SKM-1 (cell line): ENCODE measurements at regions not wholly inside any gene's neighbourhood (a gene's known extent, or its start where the extent isn't known, plus 50 kb on each side); places are given as distances from the start of the nearest gene placed in this dataset.
A peak's percentile ranks its signal among the peaks of the same experiment; 100 is the strongest.

Source experiments
- DNase-seq: peaks from one replicate; lab custom pipeline; 2025; ENCODE audit not compliant: unreplicated experiment; lab: John Stamatoyannopoulos, UW

DNA sequence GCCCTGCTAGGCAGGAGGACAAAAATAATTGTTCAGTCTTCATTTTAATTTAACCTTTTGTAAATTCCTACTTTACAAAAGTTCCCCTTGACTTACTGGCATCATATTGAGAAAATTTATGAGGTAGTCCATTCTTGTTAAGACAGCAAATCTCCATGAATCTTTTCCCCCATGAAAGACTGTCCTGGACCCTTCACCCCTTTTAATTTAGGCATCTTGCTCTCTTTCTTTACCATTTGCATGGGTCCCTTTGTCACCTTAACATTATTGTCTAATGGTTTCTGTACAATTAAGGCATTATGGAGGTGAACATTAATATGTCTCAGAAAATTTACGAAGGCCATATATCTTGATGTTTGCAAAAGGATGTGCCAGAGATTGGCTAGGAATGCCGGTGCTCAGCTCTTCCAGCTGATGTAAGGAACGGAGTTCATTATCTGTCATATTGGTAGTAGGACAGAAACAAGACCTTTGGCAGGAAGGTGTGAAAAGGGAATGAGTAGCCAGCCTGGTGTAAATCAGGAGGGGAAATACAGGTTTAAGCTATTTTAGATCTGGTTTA is 382.8 kb upstream of the TSHZ2 start:
- no peak for DNase-seq

DNA sequence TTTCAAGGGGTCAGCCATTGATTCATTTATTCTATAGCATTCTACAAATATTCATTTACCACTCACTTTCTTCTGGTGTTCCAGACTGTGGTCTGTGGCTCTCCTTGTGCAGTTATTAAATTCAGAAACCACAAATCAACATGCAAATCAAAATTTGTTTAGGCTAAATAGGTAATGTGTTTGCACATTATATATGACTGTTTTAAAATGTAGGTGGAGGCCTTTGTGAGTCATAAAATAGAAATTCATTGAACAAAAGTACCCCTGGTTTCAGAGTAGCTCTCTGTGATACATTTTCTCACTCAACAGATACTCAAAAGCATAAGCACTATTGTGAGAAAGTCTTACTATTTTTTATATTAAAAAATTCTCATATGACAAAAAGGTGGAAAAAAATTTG is 385.5 kb upstream of the TSHZ2 start:
- no peak for DNase-seq

DNA sequence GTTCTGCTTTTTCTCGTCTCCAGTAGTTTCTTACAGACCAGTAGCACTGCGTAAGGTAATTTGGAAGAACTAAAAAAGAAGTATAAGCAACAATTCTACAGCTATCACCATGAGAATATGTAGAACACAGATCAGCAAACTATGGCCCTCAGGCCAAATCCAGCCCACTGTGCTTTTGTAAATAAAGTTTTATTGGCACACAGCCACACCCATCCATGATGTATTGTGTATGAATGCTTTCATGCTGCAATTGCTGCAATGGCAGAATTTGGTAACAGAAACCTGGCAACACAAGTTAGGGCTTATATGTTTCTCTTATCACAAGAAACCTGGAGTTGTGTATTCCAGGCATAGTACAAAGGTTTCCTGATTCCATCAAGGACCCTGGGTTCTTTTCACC is 386.8 kb upstream of the TSHZ2 start:
- DNase-seq, result no peak

DNA sequence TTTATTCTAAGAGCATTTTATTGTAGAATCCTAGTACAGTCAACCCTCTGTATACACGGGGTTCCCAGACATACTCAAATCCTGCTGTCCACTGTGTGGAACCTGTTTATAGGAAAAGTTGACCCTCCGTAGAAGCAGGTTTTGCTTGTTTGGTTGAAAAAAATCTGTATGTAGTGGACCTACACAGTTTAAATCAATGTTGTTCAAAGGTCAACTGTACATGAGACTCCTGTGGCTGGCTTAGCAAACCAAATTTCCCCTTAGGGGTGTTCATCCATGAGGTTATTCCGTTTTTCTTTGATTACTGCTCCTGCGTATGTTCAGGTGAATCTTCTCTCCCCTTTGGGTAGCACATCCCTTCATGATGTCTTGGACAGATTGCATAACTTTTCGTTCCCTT is 387.0 kb upstream of the ZFP64 start:
- DNase-seq, result no peak

DNA sequence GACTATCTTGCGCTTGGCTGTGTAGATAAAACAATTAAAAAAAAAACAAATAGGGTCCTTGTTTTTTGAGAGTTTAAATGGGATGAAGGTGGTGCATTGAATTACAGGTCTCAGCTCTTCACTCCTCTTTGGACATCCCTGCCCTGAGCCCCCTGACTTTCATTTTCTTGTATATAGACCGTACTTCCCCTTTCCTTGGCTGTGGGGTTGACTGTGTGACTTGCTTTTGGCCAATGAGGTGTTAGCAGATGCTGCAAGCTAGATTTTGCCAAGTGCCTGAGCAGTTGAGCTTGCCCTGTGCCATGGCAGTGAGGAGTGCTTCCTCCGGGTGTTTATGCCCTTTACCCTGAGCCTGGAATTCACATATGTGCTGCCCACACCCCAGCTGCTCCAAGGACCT is 386.1 kb upstream of the ZFP64 start:
- DNase-seq, result peak; percentile 2

DNA sequence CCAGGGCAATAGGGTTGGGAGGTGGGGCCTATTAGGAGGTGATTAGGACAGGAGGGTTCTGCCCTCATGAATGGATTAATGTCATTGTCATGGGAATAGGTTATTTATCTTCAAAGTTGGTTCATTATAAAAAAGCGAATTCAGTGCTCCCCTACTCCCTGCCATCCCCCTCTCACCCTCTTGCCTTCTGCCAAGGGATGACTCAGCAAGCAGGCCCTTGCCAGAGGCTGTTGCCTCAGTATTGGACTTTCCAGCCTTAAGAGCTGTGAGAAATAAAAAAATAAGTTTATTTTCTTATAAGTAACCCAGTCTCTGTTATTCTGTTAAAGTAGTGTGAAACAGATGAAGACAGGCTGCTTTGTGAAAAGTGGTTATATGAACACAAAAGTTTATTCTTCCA is 381.1 kb upstream of the ZFP64 start:
- no peak for DNase-seq

DNA sequence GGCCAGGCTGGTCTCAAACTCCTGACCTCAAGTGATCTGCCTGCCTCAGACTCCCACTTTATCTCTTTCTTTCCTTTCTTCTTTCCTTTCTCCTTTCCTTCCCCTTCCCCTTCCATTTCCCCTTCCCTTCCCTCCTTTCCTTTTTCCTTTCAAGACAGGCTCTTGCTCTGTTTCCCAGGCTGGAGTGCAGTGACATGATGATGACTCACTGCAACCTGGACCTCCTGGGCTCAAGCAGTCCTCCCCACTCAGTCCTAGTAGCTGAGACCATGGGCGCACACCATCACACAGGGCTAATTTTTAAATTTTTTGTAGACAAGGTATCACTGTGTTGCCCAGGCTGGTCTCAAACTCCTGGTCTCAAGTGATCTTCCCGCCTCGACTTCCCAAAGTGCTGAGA is 377.6 kb upstream of the ZFP64 start:
- DNase-seq, result no peak

DNA sequence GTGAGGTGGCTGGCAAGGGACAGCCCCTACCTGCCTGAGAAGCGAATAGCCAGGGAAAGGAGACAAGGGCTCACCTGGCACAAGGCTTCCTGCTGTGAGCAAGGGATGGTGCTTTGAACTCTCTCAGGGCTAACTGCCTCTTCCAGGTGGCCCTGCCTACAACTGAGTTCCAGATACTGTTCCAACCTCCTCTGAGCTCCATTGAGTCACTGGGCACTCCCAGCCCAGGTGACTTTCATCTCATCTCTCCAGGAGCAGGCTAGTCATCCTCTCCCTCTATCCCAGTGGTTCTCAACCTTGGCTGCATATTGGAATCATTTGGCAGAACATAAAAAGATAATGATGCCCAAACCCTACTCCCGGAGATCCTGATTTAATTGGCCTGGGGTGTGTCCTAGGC is 374.0 kb upstream of the ZFP64 start:
- no peak for DNase-seq

DNA sequence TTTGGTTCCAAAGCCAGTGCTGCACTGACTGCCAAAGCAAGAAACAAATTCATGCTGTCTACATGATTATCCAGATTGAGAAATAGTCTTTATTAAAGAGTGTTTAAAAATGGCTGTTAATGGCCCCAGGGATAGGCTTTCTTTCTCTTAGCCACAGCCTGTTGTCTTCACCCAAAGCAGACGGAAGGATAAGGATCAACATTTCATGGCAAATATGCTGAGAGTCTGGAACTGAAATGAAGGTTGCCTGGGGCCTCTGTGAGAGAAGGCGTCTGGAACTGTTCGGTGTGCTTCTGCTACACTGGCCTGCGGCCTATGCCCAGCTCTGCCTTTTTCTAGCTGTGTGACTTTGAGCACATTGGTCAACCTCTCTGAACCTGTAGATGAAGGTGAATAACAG is 373.0 kb upstream of the ZFP64 start:
- DNase-seq, result no peak

DNA sequence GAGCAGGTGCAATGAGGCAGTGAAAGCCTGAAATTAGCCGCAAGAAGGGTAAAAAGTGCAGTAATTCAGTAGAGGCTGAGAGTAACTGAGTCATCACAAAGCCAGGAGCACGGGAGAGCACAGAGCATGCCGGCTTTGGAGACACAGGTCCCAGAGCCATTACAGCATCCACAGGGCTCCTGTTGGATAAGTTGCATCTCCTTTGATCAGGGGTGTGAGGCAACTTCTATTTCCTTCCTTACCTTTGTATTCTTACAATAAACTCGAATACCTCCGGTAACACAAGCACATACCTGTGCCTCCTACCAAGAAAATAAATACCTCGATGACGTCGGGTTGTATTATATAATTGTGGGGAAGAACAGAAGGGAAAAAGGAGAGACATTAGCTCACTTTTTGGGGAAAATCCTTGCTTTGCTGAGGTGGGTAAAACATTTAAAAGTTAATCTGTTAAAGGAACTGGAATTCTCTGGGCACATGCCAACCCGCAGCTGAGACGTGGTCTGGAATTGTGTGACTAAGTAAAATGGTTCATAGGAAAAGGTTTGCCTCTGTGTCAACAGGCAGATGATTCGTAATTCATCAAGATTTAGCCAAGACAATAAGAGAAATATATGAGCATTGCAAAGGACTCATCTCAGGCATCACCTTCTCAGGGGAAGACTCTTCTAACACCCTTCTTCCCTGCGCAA is 360.7 kb upstream of the ZFP64 start:
- DNase-seq, result no peak

DNA sequence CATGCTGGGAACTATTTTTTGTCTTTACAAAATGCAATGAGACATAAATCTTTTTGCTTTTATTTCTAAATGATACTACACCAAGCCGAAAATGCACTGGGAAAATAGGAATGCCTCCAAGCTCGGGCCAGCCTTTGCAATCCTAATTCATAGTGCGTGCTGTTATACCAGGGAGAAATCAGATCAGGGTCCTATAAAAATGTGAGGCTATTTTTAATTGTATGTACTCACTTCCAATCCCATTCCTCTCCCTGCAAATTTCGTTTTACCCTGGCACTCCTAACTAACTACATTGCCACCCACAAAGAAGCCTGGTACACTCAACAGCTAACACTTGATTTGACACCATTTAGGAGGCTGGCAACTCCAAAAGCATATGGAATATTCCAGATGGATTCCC is 350.6 kb upstream of the ZFP64 start:
- no peak for DNase-seq

DNA sequence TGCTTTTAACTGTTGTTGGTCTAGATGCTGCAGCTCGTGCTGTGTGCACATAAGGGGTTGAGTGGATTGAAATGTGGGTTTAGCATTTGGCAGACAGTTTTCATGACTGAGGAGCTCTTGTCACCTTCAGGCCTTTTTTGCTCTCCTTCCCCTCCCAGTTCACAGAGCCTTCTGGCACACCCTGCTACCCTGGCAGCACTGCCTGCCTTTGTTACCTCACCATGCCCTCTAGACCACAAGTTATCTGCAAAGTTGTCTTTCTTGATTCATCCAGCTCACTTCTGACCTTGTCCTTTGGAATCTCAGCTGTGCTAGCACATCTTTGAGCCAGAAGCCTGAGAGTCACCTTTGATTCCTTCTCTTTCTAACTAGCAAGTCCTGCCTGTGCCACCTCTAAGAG is 348.9 kb upstream of the ZFP64 start:
- no peak for DNase-seq

DNA sequence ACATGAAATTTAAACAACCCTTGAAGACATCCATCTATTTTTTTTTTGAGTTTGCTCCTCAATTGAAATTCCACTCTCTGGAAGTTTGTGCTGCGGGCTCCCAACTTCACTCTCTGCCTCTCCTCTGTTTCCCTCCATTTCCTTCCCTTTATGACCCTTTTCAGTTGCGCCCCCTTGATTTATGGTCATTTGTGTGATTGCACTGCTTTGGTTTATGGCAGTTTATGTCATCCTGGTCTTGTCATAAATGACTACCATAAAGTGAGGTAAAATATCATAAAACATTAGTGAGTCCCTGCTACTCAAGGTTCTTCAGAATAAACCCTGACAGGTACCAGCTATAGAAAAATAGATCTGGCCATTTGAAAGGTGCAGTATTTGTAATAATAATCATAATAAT is 348.3 kb upstream of the ZFP64 start:
- no peak for DNase-seq

DNA sequence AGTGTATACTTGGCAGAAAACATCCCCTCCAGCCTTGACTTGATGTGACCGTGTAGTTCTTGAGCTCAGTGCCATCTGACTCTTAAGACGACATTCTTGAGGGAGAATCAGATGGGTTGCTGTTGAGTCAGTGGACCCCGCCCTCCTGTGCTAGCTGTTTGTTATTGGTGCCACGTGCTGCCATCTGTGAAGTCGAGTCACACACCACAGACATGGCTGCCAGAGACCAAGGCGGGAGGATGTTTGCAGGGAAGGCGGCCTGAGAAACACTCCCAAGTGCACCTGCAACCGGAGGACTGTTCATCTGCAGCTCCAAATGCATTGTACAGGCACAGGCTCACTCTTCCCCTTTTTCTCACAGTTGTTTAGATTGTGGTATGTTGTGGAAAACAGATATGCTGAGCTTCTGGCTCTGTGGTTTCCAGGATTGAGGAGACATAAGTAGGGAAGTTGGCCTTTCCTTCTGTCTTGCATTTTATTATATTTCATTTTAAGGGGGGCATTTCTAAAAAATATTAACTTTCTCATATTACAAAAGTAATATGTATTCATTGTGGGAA is 345.3 kb upstream of the ZFP64 start:
- DNase-seq, result no peak

DNA sequence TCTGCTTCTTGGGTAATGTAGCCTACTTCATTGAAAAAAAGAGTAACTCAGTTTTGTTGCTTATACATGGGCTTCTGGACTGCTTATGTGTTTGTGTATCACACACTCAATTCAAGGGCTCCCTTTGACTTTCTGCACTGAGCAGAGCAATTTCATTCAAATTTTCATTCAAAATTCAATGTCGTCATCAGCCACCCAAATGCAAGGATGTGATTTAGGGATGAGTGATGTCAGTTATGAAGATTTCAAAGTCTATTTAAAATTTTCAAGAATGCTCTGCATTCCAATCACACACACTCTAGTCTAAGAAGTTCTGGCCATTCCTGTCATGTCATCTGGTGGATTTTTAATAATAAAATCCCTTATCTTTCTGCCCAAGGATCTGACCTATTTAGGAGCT is 344.5 kb upstream of the ZFP64 start:
- DNase-seq, result no peak

DNA sequence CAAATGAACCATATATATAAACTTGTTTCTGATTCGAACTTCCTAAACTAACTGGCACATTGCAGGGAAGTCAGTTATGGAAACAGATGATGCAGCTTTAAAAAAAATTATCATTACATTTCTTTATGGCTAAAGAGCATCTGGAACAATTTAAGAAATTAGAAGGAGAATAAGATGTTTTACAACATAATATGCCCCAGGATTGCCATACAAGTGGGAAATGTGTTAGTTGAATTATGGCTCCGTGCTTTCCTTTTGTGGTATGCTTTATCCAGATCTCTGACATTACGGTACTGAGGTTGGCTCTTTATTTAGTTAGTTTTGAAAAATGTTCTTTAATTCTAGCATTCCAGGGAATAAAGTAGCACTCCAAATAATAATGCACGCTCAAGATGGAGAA is 343.0 kb upstream of the ZFP64 start:
- DNase-seq, result no peak

DNA sequence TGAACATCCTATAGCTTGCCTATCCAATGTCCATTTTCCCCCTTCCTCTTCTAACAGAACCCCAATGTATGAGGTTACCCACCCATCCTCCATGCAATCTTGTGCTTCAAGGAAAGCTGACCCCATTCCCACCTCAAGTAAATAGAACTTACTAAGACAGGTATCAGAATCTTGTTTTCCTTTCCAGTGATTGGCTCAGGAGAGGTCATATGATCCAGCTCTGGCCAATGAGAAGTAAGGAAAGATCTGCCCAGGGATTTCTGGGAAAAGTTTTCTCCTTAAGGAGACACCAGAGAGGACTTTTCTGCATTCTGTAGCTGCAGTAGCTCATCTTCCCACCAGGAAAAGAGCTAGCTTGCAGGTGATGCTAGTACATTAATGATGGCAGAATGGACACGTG is 341.8 kb upstream of the ZFP64 start:
- no peak for DNase-seq

DNA sequence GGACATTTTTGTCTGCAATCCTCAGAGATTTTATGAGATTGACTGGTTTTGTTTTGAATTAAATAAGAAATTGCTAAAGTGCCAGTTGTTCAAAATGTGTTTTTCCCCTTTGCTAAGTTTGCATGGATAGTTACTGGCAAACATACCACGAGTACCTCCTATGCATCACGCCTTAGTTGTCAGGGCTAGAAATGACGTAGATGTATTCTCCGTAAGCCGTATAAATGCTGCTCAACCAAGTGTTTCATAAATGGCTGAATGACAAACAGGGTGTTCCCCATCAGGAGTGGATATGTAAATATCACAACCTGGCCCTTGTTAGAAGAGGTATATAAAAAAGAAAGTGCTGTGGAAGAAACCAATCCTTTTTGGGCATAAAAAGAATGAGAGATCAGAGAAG is 341.1 kb upstream of the ZFP64 start:
- DNase-seq, result no peak

DNA sequence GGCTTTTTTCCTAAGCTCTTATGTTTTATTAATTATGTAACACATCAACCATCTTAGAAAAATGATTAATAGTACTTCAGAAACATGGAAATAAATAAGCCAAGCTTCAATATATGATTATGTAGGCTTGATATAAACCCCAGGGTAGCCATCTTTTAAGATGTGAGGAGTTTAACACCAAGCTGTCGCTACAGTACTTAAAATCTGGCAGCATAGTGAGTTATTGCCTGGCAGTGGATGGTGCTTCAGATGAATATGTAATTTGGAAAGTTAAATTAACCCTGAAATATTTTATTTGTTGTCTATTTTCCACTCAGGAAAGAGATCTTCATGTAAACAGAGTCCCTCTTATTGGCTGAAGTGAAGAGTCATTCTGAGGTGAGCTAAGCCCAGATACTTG is 339.0 kb upstream of the ZFP64 start:
- no peak for DNase-seq

DNA sequence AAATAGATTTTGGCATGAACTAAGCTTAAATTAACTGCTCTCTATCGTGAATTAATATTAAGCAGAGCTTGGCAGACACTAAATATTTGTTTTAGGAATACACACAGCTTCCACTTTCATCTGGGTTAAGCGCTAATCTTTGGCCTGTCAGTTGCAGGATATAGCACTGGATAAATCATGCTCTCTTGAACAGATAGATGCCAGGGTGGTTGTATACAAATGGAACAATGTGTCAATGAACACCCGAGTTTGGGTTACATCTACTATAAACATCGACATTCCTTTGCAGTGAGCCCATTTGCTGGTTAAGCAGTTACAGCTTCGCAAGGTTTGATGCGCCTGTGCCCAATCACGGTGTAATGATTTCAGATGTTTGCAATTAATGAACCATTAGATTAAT is 338.2 kb upstream of the ZFP64 start:
- no peak for DNase-seq

DNA sequence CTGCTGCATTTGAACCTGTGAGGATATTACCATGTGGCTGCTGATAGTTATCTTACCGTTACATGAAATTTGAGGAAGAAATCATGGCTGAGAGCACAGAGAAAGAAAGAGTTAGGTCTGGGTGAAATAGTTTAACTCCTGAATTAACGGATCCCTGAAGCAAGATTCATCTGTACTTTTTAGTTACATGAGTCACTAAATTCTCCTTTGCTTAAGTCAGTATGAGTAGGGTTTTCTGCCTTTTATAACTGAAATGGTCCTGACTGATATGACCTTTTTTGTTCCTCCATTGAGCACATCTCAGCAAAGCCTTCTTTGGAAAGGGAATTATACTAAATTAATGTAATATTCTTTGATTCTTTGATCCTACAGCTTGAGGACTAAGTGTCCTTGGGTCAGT is 333.3 kb upstream of the ZFP64 start:
- no peak for DNase-seq

DNA sequence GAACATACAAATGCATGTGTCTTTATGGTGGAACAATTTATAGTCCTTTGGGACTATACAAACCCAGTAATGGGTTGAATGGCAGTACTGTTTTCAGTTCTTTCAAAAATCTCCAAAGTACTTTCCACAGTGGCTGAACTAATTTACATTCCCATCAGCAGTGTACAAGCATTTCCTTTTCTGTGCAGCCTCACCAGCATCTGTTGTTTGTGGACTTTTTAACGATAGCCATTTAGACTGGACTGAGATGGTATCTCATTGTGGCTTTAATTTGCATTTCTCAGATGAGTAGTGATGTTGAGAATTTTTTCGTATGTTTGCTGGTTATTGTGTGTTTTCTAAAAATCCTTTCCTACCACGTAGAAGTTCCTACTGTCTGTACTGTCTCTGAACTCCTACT is 327.2 kb upstream of the ZFP64 start:
- no peak for DNase-seq

DNA sequence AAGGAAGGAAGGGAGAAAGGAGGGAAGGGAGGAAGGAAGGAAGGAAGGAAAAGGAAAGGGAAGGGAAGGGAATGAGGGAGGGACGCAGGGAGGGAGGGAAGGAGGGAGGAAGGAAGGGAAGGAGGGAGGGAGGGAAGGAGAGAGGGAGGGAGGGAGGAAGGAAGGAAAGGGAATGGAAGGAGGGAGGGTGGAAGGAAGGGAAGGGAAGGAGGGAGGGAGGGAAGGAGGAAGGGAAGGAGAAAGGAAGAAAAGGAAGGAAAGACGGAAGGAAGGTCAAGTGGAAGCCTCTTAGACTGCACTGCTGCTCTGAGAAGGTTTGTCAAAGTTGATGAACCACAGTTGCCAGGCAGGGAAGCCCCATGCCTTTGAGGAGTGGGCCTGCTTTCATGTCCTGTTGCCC is 324.3 kb upstream of the ZFP64 start:
- DNase-seq, result no peak
